ENCODE measurements at regions not wholly inside any gene's neighbourhood (a gene's known extent, or its start where the extent isn't known, plus 50 kb on each side); places are given as distances from the start of the nearest gene placed in this dataset.

DNA sequence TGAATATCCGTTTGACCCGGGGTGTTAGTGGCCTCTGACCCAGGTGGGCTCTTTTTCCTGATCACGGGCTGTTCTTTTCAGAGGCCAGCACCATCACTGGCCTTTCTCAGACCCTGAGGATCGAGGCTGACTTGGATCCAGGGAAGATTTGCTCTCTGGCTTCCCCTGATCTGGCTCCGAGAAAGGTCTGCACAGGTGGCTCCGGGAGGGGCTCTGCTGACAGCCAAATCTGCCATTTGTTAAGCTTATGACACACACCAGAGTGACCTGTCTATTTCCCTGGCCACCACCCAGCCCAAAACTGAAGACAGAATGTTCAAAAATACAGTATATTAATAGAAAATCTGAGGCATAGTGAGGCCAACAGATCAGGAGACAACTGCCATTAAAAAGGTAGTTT, 221.8 kb upstream of the TNRC6C start:
- TF ChIP-seq REST (IDR thresholded peaks at IDR 0.05; ENCODE audit: insufficient read depth in 1 of 2, low read depth in 2 of 2, low read length in 2 of 2): no peak
- TF ChIP-seq SIN3A (IDR thresholded peaks at IDR 0.05; ENCODE audit: borderline replicate concordance, insufficient read depth, low read length): no peak
- TF ChIP-seq FOXP2 (optimal IDR thresholded peaks at IDR 0.05; ENCODE audit: borderline replicate concordance, extremely low read depth, extremely low read length, insufficient read depth): no peak
- no peak for TF ChIP-seq POLR2AphosphoS5 (IDR thresholded peaks at IDR 0.05; ENCODE audit: low read depth, low read length)
- no peak for TF ChIP-seq TAF1 (IDR thresholded peaks at IDR 0.05; ENCODE audit: borderline replicate concordance, insufficient read depth, low read length)

- no peak for TF ChIP-seq FOXP2 (optimal IDR thresholded peaks at IDR 0.05; ENCODE audit: borderline replicate concordance, extremely low read depth, extremely low read length, insufficient read depth)
- TF ChIP-seq SIN3A (IDR thresholded peaks at IDR 0.05; ENCODE audit: borderline replicate concordance, insufficient read depth, low read length): no peak
- TF ChIP-seq TAF1 (IDR thresholded peaks at IDR 0.05; ENCODE audit: borderline replicate concordance, insufficient read depth, low read length): no peak
- no peak for TF ChIP-seq REST (IDR thresholded peaks at IDR 0.05; ENCODE audit: insufficient read depth in 1 of 2, low read depth in 2 of 2, low read length in 2 of 2)
- TF ChIP-seq POLR2AphosphoS5 (IDR thresholded peaks at IDR 0.05; ENCODE audit: low read depth, low read length): no peak
These were observed 220.8 kb upstream of the TNRC6C start for GRCh38 chr17:77737442-77738265.

- TF ChIP-seq REST (IDR thresholded peaks at IDR 0.05; ENCODE audit: insufficient read depth in 1 of 2, low read depth in 2 of 2, low read length in 2 of 2) (no peak), FOXP2 (optimal IDR thresholded peaks at IDR 0.05; ENCODE audit: borderline replicate concordance, extremely low read depth, extremely low read length, insufficient read depth) (no peak), POLR2AphosphoS5 (IDR thresholded peaks at IDR 0.05; ENCODE audit: low read depth, low read length) (no peak), SIN3A (IDR thresholded peaks at IDR 0.05; ENCODE audit: borderline replicate concordance, insufficient read depth, low read length) (no peak), TAF1 (IDR thresholded peaks at IDR 0.05; ENCODE audit: borderline replicate concordance, insufficient read depth, low read length) (no peak)
These were observed 219.6 kb upstream of the TNRC6C start for GRCh38 chr17:77738751-77739531.

- TF ChIP-seq REST (IDR thresholded peaks at IDR 0.05; ENCODE audit: insufficient read depth in 1 of 2, low read depth in 2 of 2, low read length in 2 of 2) (no peak), POLR2AphosphoS5 (IDR thresholded peaks at IDR 0.05; ENCODE audit: low read depth, low read length) (no peak), TAF1 (IDR thresholded peaks at IDR 0.05; ENCODE audit: borderline replicate concordance, insufficient read depth, low read length) (no peak), FOXP2 (optimal IDR thresholded peaks at IDR 0.05; ENCODE audit: borderline replicate concordance, extremely low read depth, extremely low read length, insufficient read depth) (no peak), SIN3A (IDR thresholded peaks at IDR 0.05; ENCODE audit: borderline replicate concordance, insufficient read depth, low read length) (no peak)
These were observed 218.0 kb upstream of the TNRC6C start for GRCh38 chr17:77740481-77740880.

Measured in PFSK-1 (cell line).